ENCODE measurements at regions not wholly inside any gene's neighbourhood (a gene's known extent, or its start where the extent isn't known, plus 50 kb on each side); places are given as distances from the start of the nearest gene placed in this dataset.

DNA sequence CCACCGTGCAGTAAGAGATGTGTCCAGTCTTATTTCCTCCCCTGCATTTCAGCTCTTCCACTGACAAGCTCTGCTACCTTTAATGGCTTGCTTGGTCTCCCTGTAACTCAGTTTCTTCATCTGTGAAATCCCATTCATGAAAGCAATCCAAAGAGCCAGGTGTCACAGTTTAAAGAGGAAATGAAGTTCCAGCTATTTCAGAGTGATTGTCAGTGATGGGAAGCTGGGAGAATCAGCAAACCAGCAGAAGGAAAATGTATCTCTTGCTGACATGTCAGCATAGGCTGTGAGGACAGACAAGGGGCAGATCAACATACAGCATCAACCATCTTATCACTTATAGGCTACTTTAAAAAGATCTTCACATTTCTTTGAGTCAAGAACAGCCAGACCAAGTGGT, 445.3 kb downstream of the ADRA2A start:
- DNase-seq = no peak

GRCh38 chr10:111522551-111522950, 445.7 kb downstream of the ADRA2A start:
- DNase-seq = no peak

DNA sequence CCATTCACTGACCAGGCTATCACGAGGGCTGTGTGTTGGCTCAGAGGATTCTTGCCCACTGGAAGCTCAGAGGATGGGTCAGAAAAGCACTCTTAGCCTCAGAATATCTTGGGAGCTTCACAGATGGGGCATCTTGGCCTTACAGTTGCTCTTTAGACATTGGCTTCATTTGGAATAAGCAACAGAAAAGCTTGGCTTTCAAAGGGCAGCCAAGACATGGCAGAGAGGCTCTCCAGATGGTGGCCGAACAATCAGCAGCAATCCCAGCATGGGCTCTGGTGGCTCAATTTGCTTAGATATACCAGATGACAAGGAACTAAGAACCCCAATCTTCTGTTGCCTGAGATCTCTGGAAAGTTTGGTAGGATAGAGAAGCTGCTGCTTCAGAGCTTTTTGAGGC, 446.2 kb downstream of the ADRA2A start:
- DNase-seq = no peak

DNA sequence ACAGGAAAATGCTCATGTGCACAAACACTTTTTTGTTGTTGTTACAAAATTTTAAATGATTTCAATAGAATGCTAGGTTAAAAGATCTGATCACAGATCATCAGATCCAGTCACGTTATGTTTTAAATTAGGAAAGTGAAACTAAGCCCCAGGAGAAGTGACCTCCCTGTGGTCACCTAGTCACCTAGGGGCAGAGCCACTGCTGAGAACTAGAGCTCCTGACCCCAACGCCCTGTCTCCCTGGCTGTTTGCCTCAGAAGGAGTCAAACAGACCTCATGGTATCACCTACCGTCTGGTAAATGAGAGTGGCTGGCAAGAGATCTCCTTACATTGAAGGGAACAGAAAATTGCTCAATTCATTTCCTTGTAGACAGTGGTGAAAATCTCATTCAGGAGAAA, 447.3 kb downstream of the ADRA2A start:
- no peak for DNase-seq

- DNase-seq = no peak
These were observed 448.9 kb downstream of the ADRA2A start for GRCh38 chr10:111525696-111526095.

- no peak for DNase-seq
These were observed 454.9 kb downstream of the ADRA2A start for GRCh38 chr10:111531690-111532089.

DNA sequence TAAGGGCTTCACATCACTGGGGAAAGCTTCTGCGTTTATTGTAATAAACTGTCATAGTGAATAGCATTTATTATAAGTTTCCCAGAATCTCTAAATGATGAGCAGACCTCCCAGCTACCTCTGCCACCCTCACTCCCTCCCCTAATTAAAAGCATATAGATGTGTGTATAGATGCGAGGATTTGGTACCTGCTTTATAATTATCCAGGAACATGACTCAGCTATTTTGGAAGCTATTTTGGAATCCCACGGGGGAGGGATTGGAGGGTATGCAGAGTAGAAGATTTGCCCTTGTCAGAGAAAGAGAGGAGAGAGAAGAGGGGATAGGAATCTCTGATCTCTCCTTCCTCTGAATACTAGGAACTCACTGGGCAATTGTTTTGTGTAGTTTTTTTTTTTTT, 455.3 kb downstream of the ADRA2A start:
- DNase-seq = no peak

DNA sequence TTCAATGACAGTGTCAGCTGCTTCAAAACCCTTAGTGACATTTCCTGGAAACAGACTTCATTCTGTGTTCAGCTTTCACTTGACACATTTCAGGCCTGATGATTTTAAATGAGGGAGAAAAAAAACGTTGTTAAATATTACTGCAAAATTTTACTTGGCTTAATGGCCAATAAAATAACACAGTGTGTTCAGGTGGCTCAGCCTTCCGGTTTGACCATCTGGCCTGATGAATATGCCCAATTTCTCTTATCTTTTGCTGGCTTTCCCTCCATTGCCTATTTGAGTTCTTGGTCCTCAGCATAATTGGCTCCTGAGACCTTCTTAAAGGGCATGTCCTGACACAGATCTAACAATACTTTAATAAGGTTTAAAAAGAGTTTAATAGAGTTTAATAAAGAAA, 462.4 kb downstream of the ADRA2A start:
- DNase-seq = no peak

DNA sequence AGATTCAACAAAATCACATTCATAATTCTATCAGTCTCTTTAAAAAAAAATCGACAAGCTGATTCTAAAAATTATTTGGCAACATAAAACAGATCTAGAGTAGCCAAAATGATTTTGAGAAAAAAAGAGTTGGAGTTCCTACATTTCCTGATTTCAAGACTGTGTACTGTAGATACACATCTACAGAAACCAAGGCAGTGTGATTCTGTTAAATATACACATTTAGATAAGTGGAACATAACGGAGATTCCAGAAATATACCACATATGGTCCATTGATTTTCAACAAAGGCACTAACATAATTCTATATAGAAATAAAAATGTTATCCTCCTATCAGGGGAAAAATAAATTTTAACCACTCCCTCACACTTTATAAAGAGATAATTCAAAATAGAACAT, 467.0 kb downstream of the ADRA2A start:
- DNase-seq = no peak

GRCh38 chr10:111545861-111546605, 469.2 kb downstream of the ADRA2A start:
- no peak for DNase-seq

DNA sequence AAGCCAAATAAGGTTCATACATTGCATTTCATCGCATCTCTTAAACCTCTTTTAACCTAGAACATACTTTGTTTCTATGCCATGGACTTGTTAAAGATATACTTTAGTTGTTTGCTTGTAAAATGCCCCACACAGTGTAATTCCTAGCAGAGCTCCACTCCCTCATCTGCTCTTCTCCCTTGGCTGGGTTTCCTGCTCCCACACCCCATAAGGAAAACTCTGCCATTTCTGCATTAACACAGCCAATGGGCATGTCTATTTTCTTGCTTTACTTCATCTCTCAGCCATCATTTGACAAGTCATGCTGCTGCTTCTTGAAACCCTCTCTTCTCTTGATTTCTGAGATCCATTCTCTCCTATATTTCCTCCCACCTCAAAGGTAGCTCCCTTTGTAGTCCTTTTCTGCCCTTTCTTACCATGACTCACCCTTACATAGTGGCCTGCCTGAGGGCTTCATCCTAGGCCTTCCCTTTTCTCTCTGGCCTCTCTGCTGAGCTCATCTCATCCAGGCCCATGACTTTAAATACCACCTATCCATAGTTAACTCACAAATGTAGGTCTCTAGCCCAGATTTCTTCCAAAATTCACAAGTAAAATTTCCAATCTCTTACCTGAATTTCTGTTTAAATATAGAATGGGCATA, 471.4 kb downstream of the ADRA2A start:
- no peak for DNase-seq

GRCh38 chr10:111551001-111551400, 474.2 kb downstream of the ADRA2A start:
- DNase-seq = no peak

DNA sequence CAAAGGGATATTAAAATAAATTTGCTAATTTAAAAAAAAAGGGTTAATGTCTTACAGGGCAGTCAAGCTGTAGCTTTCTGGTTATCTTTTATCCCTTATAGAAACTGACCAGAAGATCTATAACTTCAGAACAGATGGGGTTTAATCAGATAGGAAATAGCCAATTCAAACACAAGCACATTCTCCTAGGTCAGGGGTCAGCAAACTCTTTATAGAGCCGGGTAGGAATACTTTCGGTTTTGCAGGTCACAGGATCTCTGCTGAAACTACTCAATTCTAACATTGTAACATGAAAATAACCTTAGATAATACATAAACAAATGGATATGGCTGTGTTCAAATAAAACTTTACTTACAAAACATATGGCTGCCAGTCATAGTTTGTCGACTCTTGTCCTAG, 479.8 kb downstream of the ADRA2A start:
- no peak for DNase-seq

- DNase-seq = no peak
These were observed 481.4 kb downstream of the ADRA2A start for GRCh38 chr10:111558211-111558610.

- no peak for DNase-seq
These were observed 483.2 kb downstream of the ADRA2A start for GRCh38 chr10:111560027-111560426.

DNA sequence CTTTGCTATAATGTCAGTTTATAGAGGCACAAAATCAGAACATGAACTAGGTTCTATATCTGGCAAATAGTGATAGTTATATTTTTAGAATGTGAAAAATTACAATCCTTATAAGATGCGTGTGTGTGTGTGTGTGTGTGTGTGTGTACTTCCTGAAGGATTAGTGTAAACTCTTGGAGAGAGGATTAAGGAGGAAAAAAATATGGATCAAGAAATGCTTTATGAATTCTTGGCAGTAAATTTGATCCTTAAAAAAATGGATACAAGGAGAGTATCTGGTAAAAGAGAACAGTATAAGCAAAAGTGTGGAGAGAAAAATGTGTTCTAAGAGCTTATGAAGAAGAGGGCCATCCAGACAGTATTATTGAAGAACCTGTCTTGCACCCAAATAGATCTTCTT, 484.3 kb downstream of the ADRA2A start:
- no peak for DNase-seq

- DNase-seq = no peak
These were observed 488.7 kb downstream of the ADRA2A start for GRCh38 chr10:111565542-111565941.

- DNase-seq = no peak
These were observed 501.2 kb downstream of the ADRA2A start for GRCh38 chr10:111578076-111578475.

- DNase-seq = no peak
These were observed 502.6 kb downstream of the ADRA2A start for GRCh38 chr10:111579473-111579872.

DNA sequence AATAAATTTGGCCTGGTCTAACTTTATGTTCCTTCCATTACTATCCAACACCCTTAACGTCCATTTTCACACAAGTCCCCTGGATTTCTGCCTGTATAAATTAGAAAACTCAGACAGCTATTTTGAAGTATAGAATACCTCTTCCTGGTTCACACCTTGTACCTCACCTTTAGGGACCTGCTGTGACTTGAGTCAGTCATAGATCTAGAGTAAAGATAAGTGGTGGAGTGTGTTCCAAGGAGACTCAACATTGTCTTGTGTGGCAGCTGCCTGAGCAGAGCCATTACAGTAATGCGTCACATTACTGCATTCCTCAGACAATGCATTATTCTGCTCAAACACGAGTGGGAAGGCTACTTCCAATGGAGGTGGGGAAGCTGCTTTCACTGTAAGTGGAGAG, 513.9 kb downstream of the ADRA2A start:
- no peak for DNase-seq

DNA sequence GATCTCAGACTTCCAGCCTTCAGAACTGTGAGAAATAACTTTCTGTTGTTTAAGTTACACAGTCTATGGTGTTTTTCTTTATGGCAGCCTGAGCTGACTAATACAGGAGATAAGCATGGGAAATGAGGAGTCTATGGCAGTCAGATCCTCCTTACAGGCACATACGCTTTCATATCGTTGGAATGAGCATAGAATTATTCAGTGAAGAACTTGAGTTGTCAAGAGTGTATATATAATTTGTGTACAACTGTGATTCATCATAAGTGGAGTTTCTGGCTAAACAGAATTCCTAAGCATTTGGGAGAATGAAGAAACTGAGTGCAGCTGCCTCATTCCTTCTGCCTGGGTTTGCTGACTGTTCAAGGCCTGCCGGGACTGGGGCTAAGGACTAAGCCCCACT, 516.7 kb downstream of the ADRA2A start:
- no peak for DNase-seq

GRCh38 chr10:111595173-111595572, 518.3 kb downstream of the ADRA2A start:
- no peak for DNase-seq

DNA sequence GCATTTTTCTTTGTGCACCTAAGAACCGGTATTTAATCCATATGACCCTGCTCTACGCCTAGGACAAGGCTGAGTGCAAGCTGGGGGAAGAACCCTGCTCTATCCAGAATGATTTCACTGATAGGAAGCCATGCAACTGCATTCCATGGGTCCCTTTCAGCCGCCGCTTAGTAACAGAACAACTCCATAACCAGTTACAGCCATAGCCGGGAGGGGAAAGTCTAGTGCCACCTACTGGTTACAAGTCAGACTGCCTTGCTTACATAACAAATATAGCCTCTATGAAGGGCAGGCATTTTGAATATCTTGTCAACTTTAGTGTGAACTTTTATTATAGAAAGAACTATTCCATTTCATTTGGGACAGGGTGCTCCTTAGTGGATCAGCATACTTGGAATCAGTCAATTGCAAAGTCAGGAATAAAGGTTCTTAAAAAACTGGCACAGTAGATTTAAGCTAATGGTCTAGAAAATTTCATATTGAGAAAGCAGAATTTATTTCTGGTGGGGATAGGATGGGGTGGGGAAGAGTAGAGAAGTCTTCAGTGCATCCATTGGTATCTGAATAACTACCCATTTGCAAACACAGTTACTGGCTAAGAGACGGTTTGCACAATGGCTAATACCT, 521.7 kb downstream of the ADRA2A start:
- peak; percentile 13 to 27 for DNase-seq

- DNase-seq = no peak
These were observed 523.1 kb downstream of the ADRA2A start for GRCh38 chr10:111599943-111600342.
